ENCODE measurements at regions not wholly inside any gene's neighbourhood (a gene's known extent, or its start where the extent isn't known, plus 50 kb on each side); places are given as distances from the start of the nearest gene placed in this dataset.

DNA sequence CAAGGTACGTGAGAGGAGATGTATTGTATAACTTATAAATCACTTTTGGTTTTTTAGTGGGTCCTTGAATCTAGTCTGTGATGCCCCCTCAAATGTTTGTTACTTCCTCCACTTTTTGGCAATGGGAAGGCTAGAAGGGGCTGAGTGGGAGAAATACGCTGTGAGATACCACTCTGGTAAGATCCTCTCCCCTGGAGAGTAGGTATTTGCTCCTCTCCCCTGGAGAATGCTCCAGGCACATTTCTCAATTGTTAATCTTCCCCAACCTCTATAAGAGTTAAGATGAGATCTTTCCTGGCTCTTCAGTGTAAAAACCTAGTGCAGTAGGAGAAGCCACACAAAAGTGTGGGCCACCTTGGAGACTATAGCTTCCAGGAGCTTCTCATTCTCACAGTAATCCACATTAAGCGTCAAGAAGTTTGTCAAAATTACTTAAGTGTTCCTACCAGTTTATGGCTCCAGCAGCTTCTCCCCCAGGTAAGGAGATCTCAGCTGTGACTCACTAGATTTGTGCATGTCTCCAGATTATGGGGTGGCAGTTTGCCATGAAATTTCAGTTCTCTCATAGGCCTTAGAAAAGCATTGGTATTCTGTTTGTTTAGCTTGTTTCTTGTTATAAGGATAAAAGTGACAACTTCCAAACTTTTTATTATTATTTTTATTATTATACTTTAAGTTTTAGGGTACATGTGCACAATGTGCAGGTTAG lies 182.6 kb downstream of the FSIP2 start:
- TF ChIP-seq, protein P1, sequence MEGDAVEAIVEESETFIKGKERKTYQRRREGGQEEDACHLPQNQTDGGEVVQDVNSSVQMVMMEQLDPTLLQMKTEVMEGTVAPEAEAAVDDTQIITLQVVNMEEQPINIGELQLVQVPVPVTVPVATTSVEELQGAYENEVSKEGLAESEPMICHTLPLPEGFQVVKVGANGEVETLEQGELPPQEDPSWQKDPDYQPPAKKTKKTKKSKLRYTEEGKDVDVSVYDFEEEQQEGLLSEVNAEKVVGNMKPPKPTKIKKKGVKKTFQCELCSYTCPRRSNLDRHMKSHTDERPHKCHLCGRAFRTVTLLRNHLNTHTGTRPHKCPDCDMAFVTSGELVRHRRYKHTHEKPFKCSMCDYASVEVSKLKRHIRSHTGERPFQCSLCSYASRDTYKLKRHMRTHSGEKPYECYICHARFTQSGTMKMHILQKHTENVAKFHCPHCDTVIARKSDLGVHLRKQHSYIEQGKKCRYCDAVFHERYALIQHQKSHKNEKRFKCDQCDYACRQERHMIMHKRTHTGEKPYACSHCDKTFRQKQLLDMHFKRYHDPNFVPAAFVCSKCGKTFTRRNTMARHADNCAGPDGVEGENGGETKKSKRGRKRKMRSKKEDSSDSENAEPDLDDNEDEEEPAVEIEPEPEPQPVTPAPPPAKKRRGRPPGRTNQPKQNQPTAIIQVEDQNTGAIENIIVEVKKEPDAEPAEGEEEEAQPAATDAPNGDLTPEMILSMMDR (IDR thresholded peaks at IDR 0.05): no peak
- no peak for TF ChIP-seq POLR2A (IDR thresholded peaks at IDR 0.05)
